IPS-11a (cell line): ENCODE measurements at regions not wholly inside any gene's neighbourhood (a gene's known extent, or its start where the extent isn't known, plus 50 kb on each side); places are given as distances from the start of the nearest gene placed in this dataset.
"Not testable (repeated sequence)": the region's sequence is repeated elsewhere in the genome, so short reads cannot be mapped to it uniquely, and the experiment has no call there.

Experiments
- H3K4me3 ChIP-seq: one replicate; pipeline ENCODE4 v1.5.1; 2013; ENCODE audit warnings: low read depth, low read length, control low read depth

GRCh38 chr12:97711392-97711791 lies 248.8 kb downstream of the RMST start:
- H3K4me3 ChIP-seq = no peak overlapping the region

GRCh38 chr12:97713270-97713669 lies 250.7 kb downstream of the RMST start:
- H3K4me3 ChIP-seq = no peak overlapping the region

- no peak overlapping the region for H3K4me3 ChIP-seq
These were observed 251.5 kb downstream of the RMST start for GRCh38 chr12:97714107-97714563.

- H3K4me3 ChIP-seq = no peak overlapping the region
These were observed 253.8 kb downstream of the RMST start for GRCh38 chr12:97716356-97716755.

- H3K4me3 ChIP-seq = not testable (repeated sequence)
These were observed 261.2 kb downstream of the RMST start for GRCh38 chr12:97723801-97724200.

GRCh38 chr12:97745406-97746101 lies 282.9 kb downstream of the RMST start:
- H3K4me3 ChIP-seq = no peak overlapping the region

- no peak overlapping the region for H3K4me3 ChIP-seq
These were observed 285.7 kb downstream of the RMST start for GRCh38 chr12:97748298-97748697.

- no peak overlapping the region for H3K4me3 ChIP-seq
These were observed 289.1 kb downstream of the RMST start for GRCh38 chr12:97751704-97752103.

GRCh38 chr12:97752129-97752528 lies 289.5 kb downstream of the RMST start:
- H3K4me3 ChIP-seq = no peak overlapping the region

- no peak overlapping the region for H3K4me3 ChIP-seq
These were observed 290.7 kb downstream of the RMST start for GRCh38 chr12:97753332-97753731.

GRCh38 chr12:97754306-97754705 lies 291.7 kb downstream of the RMST start:
- H3K4me3 ChIP-seq = no peak overlapping the region

GRCh38 chr12:97756066-97756666 lies 293.6 kb downstream of the RMST start:
- H3K4me3 ChIP-seq = no peak overlapping the region

- no peak overlapping the region for H3K4me3 ChIP-seq
These were observed 294.1 kb downstream of the RMST start for GRCh38 chr12:97756741-97757140.

- H3K4me3 ChIP-seq = no peak overlapping the region
These were observed 295.0 kb downstream of the RMST start for GRCh38 chr12:97757481-97758193.

GRCh38 chr12:97758194-97758501 lies 295.5 kb downstream of the RMST start:
- H3K4me3 ChIP-seq = no peak overlapping the region

- H3K4me3 ChIP-seq = no peak overlapping the region
These were observed 296.0 kb downstream of the RMST start for GRCh38 chr12:97758586-97758985.

GRCh38 chr12:97760601-97761000 lies 298.0 kb downstream of the RMST start:
- H3K4me3 ChIP-seq = no peak overlapping the region

- H3K4me3 ChIP-seq = no peak overlapping the region
These were observed 300.5 kb downstream of the RMST start for GRCh38 chr12:97763113-97763512.

GRCh38 chr12:97764700-97765099 lies 302.1 kb downstream of the RMST start:
- H3K4me3 ChIP-seq = no peak overlapping the region

GRCh38 chr12:97767347-97767746 lies 304.7 kb downstream of the RMST start:
- H3K4me3 ChIP-seq = no peak overlapping the region

GRCh38 chr12:97778111-97778510 lies 315.5 kb downstream of the RMST start:
- no peak overlapping the region for H3K4me3 ChIP-seq

GRCh38 chr12:97781342-97781741 lies 318.7 kb downstream of the RMST start:
- H3K4me3 ChIP-seq = no peak overlapping the region
